HepG2 (cell line): ENCODE measurements at regions not wholly inside any gene's neighbourhood (a gene's known extent, or its start where the extent isn't known, plus 50 kb on each side); places are given as distances from the start of the nearest gene placed in this dataset.

Experiments used
- DNMT1 ChIP-seq: sonication (generic); formaldehyde crosslinking; IDR thresholded peaks from 2 replicates; pipeline ENCODE4 v1.5.1; 2020; ENCODE audit warnings: mild to moderate bottlenecking, missing genetic modification reagents
- FOXO4 ChIP-seq: sonication (generic); formaldehyde crosslinking; conservative IDR thresholded peaks from 2 replicates; pipeline ENCODE4 v1.8.1; 2023; ENCODE audit warnings: missing genetic modification reagents
- HIVEP1 ChIP-seq: sonication (generic); formaldehyde crosslinking; IDR thresholded peaks from 2 replicates; pipeline ENCODE4 v1.4.0; 2020; ENCODE audit warnings: mild to moderate bottlenecking, missing genetic modification reagents
- JUND ChIP-seq: sonication (generic); formaldehyde crosslinking; IDR thresholded peaks from 2 replicates; pipeline ENCODE4 v1.8.0; 2022; ENCODE audit warnings: mild to moderate bottlenecking, missing genetic modification reagents
- KDM6A ChIP-seq: IDR thresholded peaks from 2 replicates; pipeline ENCODE4 v1.6.1; 2016; ENCODE audit warnings: low read depth
- MAZ ChIP-seq, 2 experiments: sonication (generic) in 1 of 2; formaldehyde crosslinking in 1 of 2; IDR thresholded peaks; 2 replicates each; pipeline versions ENCODE4 v1.5.0 to v1.6.1; 2012 to 2020; ENCODE audit warnings: low read depth in 2 of 2, mild to moderate bottlenecking in 2 of 2, borderline replicate concordance in 1 of 2, improper control_type of control experiment in 1 of 2, low read length in 1 of 2, missing genetic modification reagents in 1 of 2, moderate library complexity in 1 of 2
- MTF1 ChIP-seq: sonication (generic); formaldehyde crosslinking; IDR thresholded peaks from 2 replicates; pipeline ENCODE4 v1.5.0; 2020; ENCODE audit warnings: missing genetic modification reagents
- NR2C2 ChIP-seq: sonication (generic); formaldehyde crosslinking; IDR thresholded peaks from 2 replicates; pipeline ENCODE4 v1.4.0; 2020; ENCODE audit warnings: missing genetic modification reagents, mild to moderate bottlenecking, moderate library complexity, borderline replicate concordance
- POLR2A ChIP-seq, 2 experiments: IDR thresholded peaks; 2 replicates each; pipeline ENCODE4 v1.6.1; 2011; ENCODE audit warnings: low read depth in 2 of 2, low read length in 2 of 2, mild to moderate bottlenecking in 1 of 2, moderate library complexity in 1 of 2; ENCODE audit not compliant: insufficient read depth in 1 of 2
- ZEB1 ChIP-seq: IDR thresholded peaks from 2 replicates; pipeline ENCODE4 v1.6.1; 2012; ENCODE audit warnings: mild to moderate bottlenecking, low read depth, inconsistent platforms; ENCODE audit not compliant: insufficient replicate concordance
- TF ChIP-seq, protein P1 (sequence below): sonication (generic); formaldehyde crosslinking; IDR thresholded peaks from 2 replicates; pipeline ENCODE4 v1.5.0; 2020; ENCODE audit warnings: mild to moderate bottlenecking, missing genetic modification reagents, moderate library complexity
- TF ChIP-seq, protein P2 (sequence below): sonication (generic); formaldehyde crosslinking; IDR thresholded peaks from 2 replicates; pipeline ENCODE4 v1.8.1; 2022; ENCODE audit warnings: low read depth, mild to moderate bottlenecking, missing genetic modification reagents
- TF ChIP-seq, protein P3 (sequence below), 2 experiments: fragments of 450-650 bp in 1 of 2; sonication (generic) in 1 of 2; formaldehyde crosslinking; IDR thresholded peaks; 2 replicates each; pipeline versions ENCODE4 v1.5.0 to v1.8.0; 2020 to 2022; ENCODE audit warnings: mild to moderate bottlenecking in 1 of 2, missing genetic modification reagents in 1 of 2

GRCh38 chr19:28567834-28568233 lies 645.1 kb downstream of the UQCRFS1 start:
- TF ChIP-seq, protein P1, sequence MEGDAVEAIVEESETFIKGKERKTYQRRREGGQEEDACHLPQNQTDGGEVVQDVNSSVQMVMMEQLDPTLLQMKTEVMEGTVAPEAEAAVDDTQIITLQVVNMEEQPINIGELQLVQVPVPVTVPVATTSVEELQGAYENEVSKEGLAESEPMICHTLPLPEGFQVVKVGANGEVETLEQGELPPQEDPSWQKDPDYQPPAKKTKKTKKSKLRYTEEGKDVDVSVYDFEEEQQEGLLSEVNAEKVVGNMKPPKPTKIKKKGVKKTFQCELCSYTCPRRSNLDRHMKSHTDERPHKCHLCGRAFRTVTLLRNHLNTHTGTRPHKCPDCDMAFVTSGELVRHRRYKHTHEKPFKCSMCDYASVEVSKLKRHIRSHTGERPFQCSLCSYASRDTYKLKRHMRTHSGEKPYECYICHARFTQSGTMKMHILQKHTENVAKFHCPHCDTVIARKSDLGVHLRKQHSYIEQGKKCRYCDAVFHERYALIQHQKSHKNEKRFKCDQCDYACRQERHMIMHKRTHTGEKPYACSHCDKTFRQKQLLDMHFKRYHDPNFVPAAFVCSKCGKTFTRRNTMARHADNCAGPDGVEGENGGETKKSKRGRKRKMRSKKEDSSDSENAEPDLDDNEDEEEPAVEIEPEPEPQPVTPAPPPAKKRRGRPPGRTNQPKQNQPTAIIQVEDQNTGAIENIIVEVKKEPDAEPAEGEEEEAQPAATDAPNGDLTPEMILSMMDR (CRISPR knock-in tag): no peak
- TF ChIP-seq MAZ (IDR thresholded peaks at IDR 0.05; ENCODE audit: borderline replicate concordance, low read depth, low read length) (no peak), MAZ (CRISPR knock-in tag; IDR thresholded peaks at IDR 0.05; ENCODE audit: low read depth) (no peak), FOXO4 (CRISPR knock-in tag) (no peak), POLR2A (IDR thresholded peaks at IDR 0.05; ENCODE audit: insufficient read depth in 1 of 2, low read depth in 2 of 2, low read length in 2 of 2) (no peak), MTF1 (CRISPR knock-in tag) (no peak), KDM6A (CRISPR knock-in tag) (no peak), DNMT1 (CRISPR knock-in tag) (no peak), NR2C2 (CRISPR knock-in tag) (no peak), HIVEP1 (CRISPR knock-in tag) (no peak), ZEB1 (no peak), JUND (CRISPR knock-in tag) (no peak)
- TF ChIP-seq, protein P2, sequence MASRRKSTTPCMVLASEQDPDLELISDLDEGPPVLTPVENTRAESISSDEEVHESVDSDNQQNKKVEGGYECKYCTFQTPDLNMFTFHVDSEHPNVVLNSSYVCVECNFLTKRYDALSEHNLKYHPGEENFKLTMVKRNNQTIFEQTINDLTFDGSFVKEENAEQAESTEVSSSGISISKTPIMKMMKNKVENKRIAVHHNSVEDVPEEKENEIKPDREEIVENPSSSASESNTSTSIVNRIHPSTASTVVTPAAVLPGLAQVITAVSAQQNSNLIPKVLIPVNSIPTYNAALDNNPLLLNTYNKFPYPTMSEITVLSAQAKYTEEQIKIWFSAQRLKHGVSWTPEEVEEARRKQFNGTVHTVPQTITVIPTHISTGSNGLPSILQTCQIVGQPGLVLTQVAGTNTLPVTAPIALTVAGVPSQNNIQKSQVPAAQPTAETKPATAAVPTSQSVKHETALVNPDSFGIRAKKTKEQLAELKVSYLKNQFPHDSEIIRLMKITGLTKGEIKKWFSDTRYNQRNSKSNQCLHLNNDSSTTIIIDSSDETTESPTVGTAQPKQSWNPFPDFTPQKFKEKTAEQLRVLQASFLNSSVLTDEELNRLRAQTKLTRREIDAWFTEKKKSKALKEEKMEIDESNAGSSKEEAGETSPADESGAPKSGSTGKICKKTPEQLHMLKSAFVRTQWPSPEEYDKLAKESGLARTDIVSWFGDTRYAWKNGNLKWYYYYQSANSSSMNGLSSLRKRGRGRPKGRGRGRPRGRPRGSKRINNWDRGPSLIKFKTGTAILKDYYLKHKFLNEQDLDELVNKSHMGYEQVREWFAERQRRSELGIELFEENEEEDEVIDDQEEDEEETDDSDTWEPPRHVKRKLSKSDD (CRISPR knock-in tag): no peak
- TF ChIP-seq, protein P3, sequence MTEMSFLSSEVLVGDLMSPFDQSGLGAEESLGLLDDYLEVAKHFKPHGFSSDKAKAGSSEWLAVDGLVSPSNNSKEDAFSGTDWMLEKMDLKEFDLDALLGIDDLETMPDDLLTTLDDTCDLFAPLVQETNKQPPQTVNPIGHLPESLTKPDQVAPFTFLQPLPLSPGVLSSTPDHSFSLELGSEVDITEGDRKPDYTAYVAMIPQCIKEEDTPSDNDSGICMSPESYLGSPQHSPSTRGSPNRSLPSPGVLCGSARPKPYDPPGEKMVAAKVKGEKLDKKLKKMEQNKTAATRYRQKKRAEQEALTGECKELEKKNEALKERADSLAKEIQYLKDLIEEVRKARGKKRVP (CRISPR knock-in tag; IDR thresholded peaks at IDR 0.05): no peak
